ENCODE measurements at regions not wholly inside any gene's neighbourhood (a gene's known extent, or its start where the extent isn't known, plus 50 kb on each side); places are given as distances from the start of the nearest gene placed in this dataset.
"Not testable (repeated sequence)": the region's sequence is repeated elsewhere in the genome, so short reads cannot be mapped to it uniquely, and the experiment has no call there.

GRCh38 chr11:97009613-97010012, 619.8 kb downstream of the JRKL start:
- no peak for DNase-seq (ENCODE audit: low spot score)

- DNase-seq (ENCODE audit: low spot score), result not testable (repeated sequence)
Observed at GRCh38 chr11:97010997-97011396, 621.2 kb downstream of the JRKL start.

GRCh38 chr11:97015327-97015726, 625.5 kb downstream of the JRKL start:
- DNase-seq (ENCODE audit: low spot score), result no peak

- DNase-seq (ENCODE audit: low spot score), result no peak
Observed at GRCh38 chr11:97019305-97019704, 629.5 kb downstream of the JRKL start.

GRCh38 chr11:97019754-97020153, 629.9 kb downstream of the JRKL start:
- DNase-seq (ENCODE audit: low spot score), result no peak

- DNase-seq (ENCODE audit: low spot score), result no peak
Observed at GRCh38 chr11:97022955-97023354, 633.1 kb downstream of the JRKL start.

- DNase-seq (ENCODE audit: low spot score), result no peak
Observed at GRCh38 chr11:97028836-97029406, 639.1 kb downstream of the JRKL start.

- DNase-seq (ENCODE audit: low spot score), result no peak
Observed at GRCh38 chr11:97033178-97033577, 643.4 kb downstream of the JRKL start.

- DNase-seq (ENCODE audit: low spot score), result no peak
Observed at GRCh38 chr11:97048481-97048880, 658.7 kb downstream of the JRKL start.

GRCh38 chr11:97060184-97060583, 670.4 kb downstream of the JRKL start:
- no peak for DNase-seq (ENCODE audit: low spot score)

- no peak for DNase-seq (ENCODE audit: low spot score)
Observed at GRCh38 chr11:97069160-97069559, 679.3 kb downstream of the JRKL start.

- no peak for DNase-seq (ENCODE audit: low spot score)
Observed at GRCh38 chr11:97072420-97072819, 682.6 kb downstream of the JRKL start.

GRCh38 chr11:97076666-97077065, 686.9 kb downstream of the JRKL start:
- DNase-seq (ENCODE audit: low spot score), result not testable (repeated sequence)

- no peak for DNase-seq (ENCODE audit: low spot score)
Observed at GRCh38 chr11:97078443-97078842, 688.6 kb downstream of the JRKL start.

- DNase-seq (ENCODE audit: low spot score), result no peak
Observed at GRCh38 chr11:97079244-97079643, 689.4 kb downstream of the JRKL start.

- no peak for DNase-seq (ENCODE audit: low spot score)
Observed at GRCh38 chr11:97087419-97087818, 697.6 kb downstream of the JRKL start.

- DNase-seq (ENCODE audit: low spot score), result peak; percentile 46
Observed at GRCh38 chr11:97092823-97093222, 703.0 kb downstream of the JRKL start.

- DNase-seq (ENCODE audit: low spot score), result not testable (repeated sequence)
Observed at GRCh38 chr11:97102180-97102579, 712.4 kb downstream of the JRKL start.

- DNase-seq (ENCODE audit: low spot score), result no peak
Observed at GRCh38 chr11:97107604-97108003, 717.8 kb downstream of the JRKL start.

GRCh38 chr11:97109078-97109477, 719.3 kb downstream of the JRKL start:
- no peak for DNase-seq (ENCODE audit: low spot score)

GRCh38 chr11:97110376-97110775, 720.6 kb downstream of the JRKL start:
- no peak for DNase-seq (ENCODE audit: low spot score)

- no peak for DNase-seq (ENCODE audit: low spot score)
Observed at GRCh38 chr11:97111559-97111958, 721.7 kb downstream of the JRKL start.

GRCh38 chr11:97118614-97119200, 728.9 kb downstream of the JRKL start:
- DNase-seq (ENCODE audit: low spot score), result peak; percentile 57

GRCh38 chr11:97123237-97123636, 733.4 kb downstream of the JRKL start:
- DNase-seq (ENCODE audit: low spot score), result no peak

All from umbilical cord (tissue), 1 donor.